ENCODE measurements at regions not wholly inside any gene's neighbourhood (a gene's known extent, or its start where the extent isn't known, plus 50 kb on each side); places are given as distances from the start of the nearest gene placed in this dataset.

- TF ChIP-seq, protein P1, sequence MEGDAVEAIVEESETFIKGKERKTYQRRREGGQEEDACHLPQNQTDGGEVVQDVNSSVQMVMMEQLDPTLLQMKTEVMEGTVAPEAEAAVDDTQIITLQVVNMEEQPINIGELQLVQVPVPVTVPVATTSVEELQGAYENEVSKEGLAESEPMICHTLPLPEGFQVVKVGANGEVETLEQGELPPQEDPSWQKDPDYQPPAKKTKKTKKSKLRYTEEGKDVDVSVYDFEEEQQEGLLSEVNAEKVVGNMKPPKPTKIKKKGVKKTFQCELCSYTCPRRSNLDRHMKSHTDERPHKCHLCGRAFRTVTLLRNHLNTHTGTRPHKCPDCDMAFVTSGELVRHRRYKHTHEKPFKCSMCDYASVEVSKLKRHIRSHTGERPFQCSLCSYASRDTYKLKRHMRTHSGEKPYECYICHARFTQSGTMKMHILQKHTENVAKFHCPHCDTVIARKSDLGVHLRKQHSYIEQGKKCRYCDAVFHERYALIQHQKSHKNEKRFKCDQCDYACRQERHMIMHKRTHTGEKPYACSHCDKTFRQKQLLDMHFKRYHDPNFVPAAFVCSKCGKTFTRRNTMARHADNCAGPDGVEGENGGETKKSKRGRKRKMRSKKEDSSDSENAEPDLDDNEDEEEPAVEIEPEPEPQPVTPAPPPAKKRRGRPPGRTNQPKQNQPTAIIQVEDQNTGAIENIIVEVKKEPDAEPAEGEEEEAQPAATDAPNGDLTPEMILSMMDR (IDR thresholded peaks at IDR 0.05): no peak
- no peak for TF ChIP-seq POLR2A (IDR thresholded peaks at IDR 0.05)
Measured at GRCh38 chr2:121018136-121019061, 266.6 kb downstream of the TFCP2L1 start.
